ENCODE measurements at regions not wholly inside any gene's neighbourhood (a gene's known extent, or its start where the extent isn't known, plus 50 kb on each side); places are given as distances from the start of the nearest gene placed in this dataset.

GRCh38 chr4:30867427-30867826 lies 147.3 kb downstream of the PCDH7 start:
- TF ChIP-seq EP300 (IDR thresholded peaks at IDR 0.05) (no peak), POLR2A (IDR thresholded peaks at IDR 0.05) (no peak), POLR2AphosphoS5 (IDR thresholded peaks at IDR 0.05) (peak in 1 of 3 donors; percentile 45)

Measured in stomach (tissue), 4 donors.